Activated CD8-positive, alpha-beta T cell treated with anti-CD3 and anti-CD28 coated beads for 36 hours (primary cell): ENCODE measurements at regions not wholly inside any gene's neighbourhood (a gene's known extent, or its start where the extent isn't known, plus 50 kb on each side); places are given as distances from the start of the nearest gene placed in this dataset.

Experiments used
- ATAC-seq: fragments of 200-7000 bp; cut with Tn5 transposase; one replicate; pipeline ENCODE4 v1.10.0; 2021; ENCODE audit warnings: mild to moderate bottlenecking, moderate library complexity
- CTCF ChIA-PET: fragments of 350-600 bp; sonication (Branson Sonifier 250); formaldehyde crosslinking; loops from one replicate; lab custom pipeline; 2021; ENCODE audit warnings: antibody characterized with exemption; lab: Charles Lee
- POLR2A ChIA-PET: fragments of 350-600 bp; sonication (Branson Sonifier 250); formaldehyde crosslinking; loops from one replicate; lab custom pipeline; 2021; ENCODE audit warnings: antibody characterized with exemption; lab: Charles Lee
- DNase-seq: peaks from one replicate; pipeline ENCODE4 v3.0.0-alpha.2; 2020
- H3K27ac Mint-ChIP-seq: one replicate; pipeline ENCODE4 v1.8.0; 2021; ENCODE audit warnings: mild to moderate bottlenecking, mixed read lengths
- H3K27me3 Mint-ChIP-seq: one replicate; pipeline ENCODE4 v1.8.0; 2021; ENCODE audit warnings: mixed read lengths
- H3K36me3 Mint-ChIP-seq: one replicate; pipeline ENCODE4 v1.8.0; 2021; ENCODE audit warnings: low read depth, mixed read lengths
- H3K4me1 Mint-ChIP-seq: one replicate; pipeline ENCODE4 v1.8.0; 2021; ENCODE audit warnings: low read depth, mixed read lengths
- H3K4me3 Mint-ChIP-seq: one replicate; pipeline ENCODE4 v1.8.0; 2021; ENCODE audit warnings: mild to moderate bottlenecking, moderate library complexity, mixed read lengths
- H3K9me3 Mint-ChIP-seq: one replicate; pipeline ENCODE4 v1.8.0; 2021; ENCODE audit warnings: mixed read lengths
- CTCF ChIP-seq: fragments of 200-600 bp; IDR thresholded peaks from one replicate; pipeline ENCODE4 v1.8.0; 2022; ENCODE audit warnings: antibody characterized with exemption, mild to moderate bottlenecking
- intact Hi-C: fragments of 100-400 bp; cut with micrococcal nuclease; formaldehyde crosslinking; loops from one replicate; pipeline ENCODE4 v1.10.0; 2022

- no peak for TF ChIP-seq CTCF
- Mint-ChIP-seq H3K4me3 (no peak overlapping the region), H3K27me3 (no peaks in the 10 kb centered on the region), H3K4me1 (no peaks in the 10 kb centered on the region), H3K9me3 (peaks cover 3% of the 10 kb centered on the region), H3K36me3 (no peaks in the 10 kb centered on the region), H3K27ac (no peak overlapping the region)
- DNase-seq (no peak), ATAC-seq (no peak)
- intact Hi-C loops: no loop called here
- POLR2A ChIA-PET: no interaction called here
- CTCF ChIA-PET: no interaction called here
Measured at GRCh38 chr14:80446356-80446755, 235.1 kb upstream of the DIO2 start.

GRCh38 chr14:80445605-80446004 lies 234.3 kb upstream of the DIO2 start:
- ChIA-PET POLR2A (no interaction called here), CTCF (no interaction called here)
- intact Hi-C loops: no loop called here
- no peak for DNase-seq
- no peaks in the 10 kb centered on the region for H3K27me3 Mint-ChIP-seq
- ATAC-seq: no peak
- H3K4me1 Mint-ChIP-seq: no peaks in the 10 kb centered on the region
- H3K27ac Mint-ChIP-seq: no peak overlapping the region
- TF ChIP-seq CTCF: no peak
- no peaks in the 10 kb centered on the region for H3K36me3 Mint-ChIP-seq
- H3K4me3 Mint-ChIP-seq: no peak overlapping the region
- H3K9me3 Mint-ChIP-seq: no peaks in the 10 kb centered on the region

- TF ChIP-seq CTCF: no peak
- intact Hi-C loops: no loop called here
- H3K36me3 Mint-ChIP-seq: no peaks in the 10 kb centered on the region
- H3K4me3 Mint-ChIP-seq: no peak overlapping the region
- CTCF ChIA-PET: no interaction called here
- H3K9me3 Mint-ChIP-seq: peaks cover 9% of the 10 kb centered on the region
- H3K4me1 Mint-ChIP-seq: no peaks in the 10 kb centered on the region
- no peak overlapping the region for H3K27ac Mint-ChIP-seq
- ATAC-seq: no peak
- POLR2A ChIA-PET: no interaction called here
- DNase-seq: no peak
- H3K27me3 Mint-ChIP-seq: no peaks in the 10 kb centered on the region
Measured at GRCh38 chr14:80434574-80435321, 223.4 kb upstream of the DIO2 start.

- Mint-ChIP-seq H3K27ac (no peak overlapping the region), H3K9me3 (peaks cover 7% of the 10 kb centered on the region), H3K36me3 (no peaks in the 10 kb centered on the region), H3K27me3 (no peaks in the 10 kb centered on the region), H3K4me3 (no peak overlapping the region), H3K4me1 (no peaks in the 10 kb centered on the region)
- intact Hi-C loops: no loop called here
- no peak for DNase-seq
- no peak for TF ChIP-seq CTCF
- POLR2A ChIA-PET: no interaction called here
- CTCF ChIA-PET: no interaction called here
- ATAC-seq: no peak
Measured at GRCh38 chr14:80433811-80434210, 222.5 kb upstream of the DIO2 start.

- Mint-ChIP-seq H3K4me1 (no peaks in the 10 kb centered on the region), H3K4me3 (no peak overlapping the region), H3K36me3 (no peaks in the 10 kb centered on the region), H3K27me3 (no peaks in the 10 kb centered on the region), H3K9me3 (no peaks in the 10 kb centered on the region), H3K27ac (no peak overlapping the region)
- ChIA-PET POLR2A (no interaction called here), CTCF (no interaction called here)
- intact Hi-C loops: no loop called here
- DNase-seq (no peak), ATAC-seq (no peak)
- TF ChIP-seq CTCF: no peak
Measured at GRCh38 chr14:80428671-80429070, 217.4 kb upstream of the DIO2 start.
